MV-4-11 (cell line): ENCODE measurements at regions not wholly inside any gene's neighbourhood (a gene's known extent, or its start where the extent isn't known, plus 50 kb on each side); places are given as distances from the start of the nearest gene placed in this dataset.
A peak's percentile ranks its signal among the peaks of the same experiment; 100 is the strongest.

Experiments
- DNase-seq: peaks from one replicate; lab custom pipeline; 2025; lab: John Stamatoyannopoulos, UW

DNA sequence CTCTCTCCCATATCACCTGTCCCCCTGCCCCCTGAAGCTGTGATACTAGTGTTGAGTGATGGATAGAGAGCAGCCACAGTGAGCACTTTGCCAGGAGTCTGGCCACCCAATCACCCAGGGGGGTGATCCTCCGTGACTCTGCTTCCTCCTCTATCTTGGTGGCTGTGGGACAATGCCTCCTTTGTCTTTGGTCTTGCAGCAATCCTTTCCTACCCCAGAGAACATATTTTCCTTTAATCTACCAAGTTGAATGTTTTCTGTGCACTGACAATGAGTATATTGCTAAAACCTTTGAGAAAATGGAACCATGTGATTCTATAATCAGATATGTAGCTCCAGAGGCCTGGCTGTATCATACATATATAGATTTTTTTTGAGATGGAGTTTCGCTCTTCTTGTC is 58.1 kb upstream of the HEPHL1 start:
- DNase-seq = no peak

DNA sequence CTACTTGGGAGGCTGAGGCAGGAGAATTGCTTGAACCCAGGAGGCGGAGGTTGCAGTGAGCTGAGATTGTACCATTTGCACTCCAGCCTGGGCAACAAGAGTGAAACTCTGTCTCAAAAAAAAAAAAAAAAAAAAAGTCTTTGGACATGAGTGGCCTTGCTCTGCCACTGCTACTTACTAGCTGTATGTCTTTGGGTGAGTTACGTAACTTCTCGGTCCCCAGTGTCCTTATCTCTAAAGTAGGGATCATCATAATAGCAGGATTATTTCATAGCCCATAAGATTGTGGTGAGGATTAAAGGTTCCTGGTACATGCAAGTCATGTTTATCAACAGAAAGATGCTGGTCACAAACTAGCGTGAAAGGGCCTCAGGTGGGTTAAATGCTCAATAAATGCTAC is 53.9 kb upstream of the HEPHL1 start:
- DNase-seq = peak; percentile 1

DNA sequence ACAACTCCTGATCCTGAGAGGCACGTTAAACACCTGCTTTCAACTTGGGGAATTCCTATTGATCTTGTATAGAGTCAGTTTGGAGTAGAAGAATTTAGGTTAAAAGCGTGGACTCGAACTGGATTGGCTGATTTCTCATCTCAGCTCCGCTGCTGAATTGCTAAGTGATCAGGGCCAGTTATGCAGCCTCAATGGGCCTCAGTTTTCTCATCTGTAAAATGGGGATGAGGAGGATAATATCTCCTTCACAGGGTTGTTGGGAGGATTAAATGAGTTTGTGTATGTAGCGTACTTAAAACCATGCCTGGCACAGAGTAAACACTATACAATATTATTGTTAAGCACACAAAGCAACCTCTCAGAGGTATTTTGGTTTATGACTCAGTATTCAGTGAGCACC is 53.2 kb upstream of the HEPHL1 start:
- DNase-seq = no peak

DNA sequence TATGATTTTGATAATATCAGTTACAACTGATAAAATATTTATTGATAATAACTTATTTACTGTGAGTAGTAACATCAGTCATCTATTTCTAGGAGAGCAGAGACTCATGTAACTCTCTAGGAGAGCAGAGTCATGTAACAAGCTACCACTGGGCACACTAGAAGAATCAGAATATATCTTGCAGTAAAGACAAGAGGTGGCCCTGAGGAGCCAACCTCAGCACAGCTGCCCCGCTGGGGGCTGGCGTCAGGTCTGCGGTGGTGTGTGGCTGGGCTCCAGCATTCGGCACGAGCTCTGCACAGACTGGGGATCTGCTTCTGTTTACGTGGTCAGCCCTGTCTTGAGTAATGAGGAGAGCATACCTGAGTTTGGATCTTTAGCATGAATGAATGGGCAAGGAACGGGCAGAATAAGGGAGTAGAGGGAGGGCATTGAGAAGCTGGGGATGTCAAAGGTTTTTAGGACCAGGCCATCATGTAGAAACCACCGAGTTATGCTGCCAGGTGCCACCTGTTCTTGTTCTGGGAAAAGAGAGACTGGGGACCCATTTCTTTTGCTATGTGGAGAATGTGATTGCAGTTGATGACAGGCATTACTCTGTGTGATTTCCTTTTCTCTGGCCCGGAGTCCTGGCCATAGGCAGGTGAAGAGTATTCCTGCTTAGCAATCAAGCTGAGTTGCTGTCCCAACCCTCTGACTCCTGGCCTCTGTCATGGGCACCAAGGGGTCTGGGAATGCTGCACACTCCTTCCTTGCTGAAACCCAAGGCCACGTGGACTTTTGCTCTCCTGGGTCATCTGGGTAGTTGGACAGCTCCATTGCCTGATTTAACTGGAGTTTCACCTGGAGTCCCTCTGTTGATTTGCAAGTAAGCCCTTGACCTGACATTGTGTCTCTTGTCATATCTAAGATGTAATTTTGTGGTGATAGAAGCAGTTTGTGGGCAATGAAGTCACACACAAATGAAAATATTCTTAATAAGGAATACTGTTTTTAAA is 50.9 kb upstream of the HEPHL1 start:
- DNase-seq = no peak
